Thoracic aorta (tissue), 2 donors: ENCODE measurements at regions not wholly inside any gene's neighbourhood (a gene's known extent, or its start where the extent isn't known, plus 50 kb on each side); places are given as distances from the start of the nearest gene placed in this dataset.
"Not testable (repeated sequence)": the region's sequence is repeated elsewhere in the genome, so short reads cannot be mapped to it uniquely, and the experiment has no call there.

Source experiments
- ATAC-seq: fragments of 150-250 bp; one replicate; pipeline ENCODE4 v1.8.0; 2017; ENCODE audit warnings: low read depth; ENCODE audit not compliant: insufficient number of reproducible peaks, low FRiP score
- DNase-seq: peaks from one replicate; pipeline ENCODE4 v3.0.0-alpha.2; 2020; ENCODE audit warnings: low spot score
- H3K27ac ChIP-seq, 2 donors: fragments of 200-600 bp; sonication (generic); 1 replicate in 1 of 2; 2 replicates in 1 of 2; pipeline ENCODE4 v1.5.1; 2016; ENCODE audit warnings: mild to moderate bottlenecking in 2 of 2, moderate library complexity in 2 of 2
- H3K27me3 ChIP-seq: fragments of 200-600 bp; sonication (generic); replicated peaks from 2 replicates; pipeline ENCODE4 v1.6.0; 2016; ENCODE audit warnings: mild to moderate bottlenecking; ENCODE audit not compliant: insufficient read depth
- H3K36me3 ChIP-seq: fragments of 200-600 bp; sonication (generic); one replicate; pipeline ENCODE4 v1.5.1; 2016
- H3K4me1 ChIP-seq, 2 donors: fragments of 200-600 bp; sonication (generic); 1 replicate in 1 of 2; 2 replicates in 1 of 2; pipeline versions ENCODE4 v1.5.1 to v1.6.0; 2016; ENCODE audit warnings: low read depth in 2 of 2, mild to moderate bottlenecking in 1 of 2; ENCODE audit not compliant: control insufficient read depth in 1 of 2
- H3K4me3 ChIP-seq: fragments of 200-600 bp; sonication (generic); 2 replicates; pipeline ENCODE4 v1.5.1; 2016; ENCODE audit warnings: mild to moderate bottlenecking
- H3K9me3 ChIP-seq: fragments of 200-600 bp; sonication (generic); 2 replicates; pipeline ENCODE4 v1.5.1; 2016
- TF ChIP-seq, protein P1 (sequence below): fragments of 200-600 bp; sonication (generic); IDR thresholded peaks from one replicate; pipeline ENCODE4 v1.5.1; 2019; ENCODE audit warnings: antibody characterized with exemption

- Histone ChIP-seq H3K27me3 (no peaks in the 10 kb centered on the region), H3K36me3 (no peaks in the 10 kb centered on the region), H3K27ac (no peak overlapping the region), H3K9me3 (no peaks in the 10 kb centered on the region), H3K4me3 (no peak overlapping the region), H3K4me1 (no peaks in the 10 kb centered on the region)
- ATAC-seq (no peak), DNase-seq (no peak)
- TF ChIP-seq, protein P1, sequence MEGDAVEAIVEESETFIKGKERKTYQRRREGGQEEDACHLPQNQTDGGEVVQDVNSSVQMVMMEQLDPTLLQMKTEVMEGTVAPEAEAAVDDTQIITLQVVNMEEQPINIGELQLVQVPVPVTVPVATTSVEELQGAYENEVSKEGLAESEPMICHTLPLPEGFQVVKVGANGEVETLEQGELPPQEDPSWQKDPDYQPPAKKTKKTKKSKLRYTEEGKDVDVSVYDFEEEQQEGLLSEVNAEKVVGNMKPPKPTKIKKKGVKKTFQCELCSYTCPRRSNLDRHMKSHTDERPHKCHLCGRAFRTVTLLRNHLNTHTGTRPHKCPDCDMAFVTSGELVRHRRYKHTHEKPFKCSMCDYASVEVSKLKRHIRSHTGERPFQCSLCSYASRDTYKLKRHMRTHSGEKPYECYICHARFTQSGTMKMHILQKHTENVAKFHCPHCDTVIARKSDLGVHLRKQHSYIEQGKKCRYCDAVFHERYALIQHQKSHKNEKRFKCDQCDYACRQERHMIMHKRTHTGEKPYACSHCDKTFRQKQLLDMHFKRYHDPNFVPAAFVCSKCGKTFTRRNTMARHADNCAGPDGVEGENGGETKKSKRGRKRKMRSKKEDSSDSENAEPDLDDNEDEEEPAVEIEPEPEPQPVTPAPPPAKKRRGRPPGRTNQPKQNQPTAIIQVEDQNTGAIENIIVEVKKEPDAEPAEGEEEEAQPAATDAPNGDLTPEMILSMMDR, result no peak
Observed at GRCh38 chr2:136286423-136286822, 168.5 kb upstream of the CXCR4 start.

DNA sequence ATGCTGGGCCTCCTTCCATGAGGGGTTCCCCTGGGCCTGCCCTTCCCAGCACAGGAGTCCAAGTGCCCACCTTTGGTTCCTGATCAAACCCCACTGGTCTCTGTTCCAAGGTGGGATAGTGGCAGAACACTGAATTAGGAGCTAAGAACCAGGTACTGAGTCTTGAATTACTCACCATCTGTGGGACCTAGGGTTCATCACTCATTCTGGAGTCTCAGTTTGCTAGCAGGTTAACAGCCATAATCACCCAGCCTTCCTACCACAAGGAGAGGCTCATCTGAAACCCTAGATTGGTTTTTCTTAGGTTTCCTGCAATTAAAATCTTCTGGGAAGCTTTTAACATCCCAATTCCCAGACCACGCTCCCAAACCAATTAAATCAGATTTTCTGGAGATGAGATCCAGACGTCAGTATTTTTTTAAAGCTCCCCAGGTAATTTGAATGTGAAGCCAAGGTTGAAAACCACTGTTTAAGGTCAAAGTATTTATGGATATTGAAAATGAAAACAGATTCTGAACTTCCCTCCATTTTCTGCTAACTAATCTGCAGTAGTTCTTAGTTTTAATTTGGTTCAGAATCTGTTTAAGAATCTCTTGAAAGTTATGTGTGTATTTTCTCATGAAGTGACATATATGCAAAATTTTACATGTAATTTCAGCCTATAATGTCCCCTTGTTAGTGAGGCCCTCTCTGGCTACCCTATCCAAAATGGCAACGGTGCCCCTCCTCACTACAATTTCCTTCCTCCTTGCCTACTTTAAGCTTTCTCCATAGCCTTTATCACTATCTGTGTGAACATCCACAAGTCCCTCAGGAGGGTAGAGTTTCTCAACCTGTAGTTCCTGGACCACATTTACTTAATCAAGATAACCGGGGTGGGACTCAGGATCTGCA lies 166.5 kb upstream of the CXCR4 start:
- Histone ChIP-seq H3K27ac (no peak overlapping the region), H3K9me3 (no peaks in the 10 kb centered on the region), H3K36me3 (no peaks in the 10 kb centered on the region), H3K27me3 (no peaks in the 10 kb centered on the region), H3K4me3 (no peak overlapping the region), H3K4me1 (no peaks in the 10 kb centered on the region)
- TF ChIP-seq, protein P1, result no peak
- ATAC-seq (no peak), DNase-seq (no peak)

GRCh38 chr2:136282251-136282650 lies 164.3 kb upstream of the CXCR4 start:
- Histone ChIP-seq H3K36me3 (no peaks in the 10 kb centered on the region), H3K4me1 (no peaks in the 10 kb centered on the region), H3K27me3 (no peaks in the 10 kb centered on the region), H3K27ac (no peak overlapping the region), H3K9me3 (no peaks in the 10 kb centered on the region), H3K4me3 (no peak overlapping the region)
- TF ChIP-seq, protein P1, result no peak
- DNase-seq (no peak), ATAC-seq (no peak)

DNA sequence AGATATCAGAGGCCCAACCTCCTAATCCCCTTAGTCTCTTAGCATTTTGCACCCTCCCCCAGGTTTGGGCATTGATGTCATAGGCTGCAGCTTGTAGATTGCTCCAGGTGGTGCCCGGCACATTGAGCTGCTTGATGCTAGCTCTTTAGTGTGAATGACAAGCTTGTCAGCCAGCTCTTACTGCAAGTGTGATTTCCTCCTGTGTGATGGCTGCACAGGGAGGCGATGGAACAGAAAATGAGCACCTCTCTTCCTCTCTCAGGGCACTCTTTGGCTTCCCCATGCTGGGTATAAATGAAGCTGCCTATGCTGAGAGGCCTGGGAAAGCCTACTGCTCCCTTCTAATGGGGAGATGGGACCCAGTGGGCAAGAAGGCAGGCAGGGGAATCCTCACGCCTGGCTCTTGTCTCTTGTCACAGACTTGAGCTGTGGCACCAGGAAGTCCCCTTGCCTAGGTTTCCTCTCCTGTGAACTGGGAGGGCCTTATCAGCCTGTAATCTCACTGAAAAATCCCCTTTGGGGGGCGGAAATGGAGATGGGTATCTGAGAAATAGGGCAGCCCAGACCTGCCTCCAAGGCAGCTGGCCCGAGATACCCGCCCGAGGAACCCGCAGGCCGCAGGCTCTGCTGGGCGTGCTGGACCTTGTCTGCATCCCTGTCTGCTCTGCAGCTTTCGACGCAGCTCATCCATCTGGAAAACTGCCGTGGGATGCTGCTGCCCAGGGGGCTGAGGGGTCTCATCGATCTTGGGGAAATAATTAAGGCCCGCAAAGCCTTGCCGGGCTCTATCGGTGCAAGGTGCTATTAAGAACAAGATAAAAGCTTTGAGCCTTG lies 163.5 kb upstream of the CXCR4 start:
- no peak for DNase-seq
- no peaks in the 10 kb centered on the region for H3K36me3 ChIP-seq
- TF ChIP-seq, protein P1, result no peak
- H3K27ac ChIP-seq, result no peak overlapping the region
- no peak for ATAC-seq
- no peaks in the 10 kb centered on the region for H3K9me3 ChIP-seq
- no peak overlapping the region for H3K4me3 ChIP-seq
- H3K4me1 ChIP-seq, result no peaks in the 10 kb centered on the region
- H3K27me3 ChIP-seq, result no peaks in the 10 kb centered on the region

DNA sequence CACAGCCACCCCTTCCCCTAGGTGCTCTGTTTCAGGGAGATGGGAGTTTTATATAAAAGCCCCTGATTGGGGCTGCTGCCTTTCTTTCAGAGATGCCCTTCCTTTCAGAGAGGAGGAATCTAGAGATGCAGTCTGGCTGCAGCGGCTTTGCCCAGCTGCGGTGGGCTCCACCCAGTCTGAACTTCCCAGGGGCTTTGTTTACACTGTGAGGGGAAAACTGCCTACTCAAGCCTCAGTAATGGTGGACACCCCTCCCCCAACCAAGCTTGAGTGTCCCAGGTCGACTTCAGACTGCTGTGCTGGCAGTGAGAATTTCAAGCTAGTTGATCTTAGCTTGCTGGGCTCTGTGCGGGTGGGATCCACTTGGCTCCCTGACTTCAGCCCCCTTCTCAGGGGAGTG lies 148.4 kb upstream of the CXCR4 start:
- ATAC-seq, H3K4me1 ChIP-seq, H3K27me3 ChIP-seq, H3K27ac ChIP-seq, H3K4me3 ChIP-seq, H3K9me3 ChIP-seq, H3K36me3 ChIP-seq, DNase-seq: not testable (repeated sequence)
